HG03103 (cell line): ENCODE measurements at regions not wholly inside any gene's neighbourhood (a gene's known extent, or its start where the extent isn't known, plus 50 kb on each side); places are given as distances from the start of the nearest gene placed in this dataset.
A peak's percentile ranks its signal among the peaks of the same experiment; 100 is the strongest.

Experiments used
- ATAC-seq: cut with Tn5 transposase; IDR thresholded peaks from one replicate; pipeline ENCODE4 v1.9.1; 2021; ENCODE audit warnings: low read depth; ENCODE audit not compliant: unreplicated experiment

DNA sequence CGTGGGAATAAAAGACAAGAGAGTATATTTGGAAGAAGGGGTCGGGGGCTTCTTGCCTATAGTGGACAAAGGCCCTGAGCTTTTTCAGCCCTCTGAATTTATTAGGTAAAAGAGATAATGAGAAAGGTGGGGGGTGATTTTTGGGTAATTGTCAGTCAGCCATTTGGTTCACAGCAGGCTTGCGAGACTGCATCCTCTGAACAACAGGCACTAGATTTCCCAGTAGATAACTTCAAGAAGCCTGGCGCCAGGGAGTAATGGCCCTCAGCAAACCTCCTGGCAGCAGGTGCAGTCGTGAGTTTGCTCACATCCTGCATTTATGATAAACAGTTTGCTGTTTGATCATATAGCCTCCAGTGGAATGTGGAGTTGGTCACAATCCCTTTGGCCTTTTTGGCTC lies 609.0 kb downstream of the DHX35 start:
- no peak for ATAC-seq

DNA sequence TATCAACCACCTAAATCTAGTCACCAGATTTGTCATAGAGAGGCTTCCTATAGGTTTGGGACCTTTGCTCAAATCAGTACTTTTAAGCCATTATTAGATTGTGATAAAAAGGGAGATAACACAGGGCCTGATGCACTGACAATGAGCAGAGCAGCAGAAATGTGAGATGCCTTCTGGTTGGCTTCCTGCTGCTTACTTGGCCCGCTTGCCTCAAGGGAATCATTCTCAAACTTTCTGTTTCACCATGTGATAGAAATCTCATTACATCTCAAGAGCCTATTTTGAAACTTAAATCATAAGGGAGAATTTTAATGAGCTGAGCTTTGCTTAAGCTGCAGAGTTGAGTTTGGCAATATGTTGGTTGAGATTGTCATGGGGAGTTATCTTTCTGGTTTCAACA lies 606.0 kb downstream of the DHX35 start:
- peak; percentile 73 for ATAC-seq

DNA sequence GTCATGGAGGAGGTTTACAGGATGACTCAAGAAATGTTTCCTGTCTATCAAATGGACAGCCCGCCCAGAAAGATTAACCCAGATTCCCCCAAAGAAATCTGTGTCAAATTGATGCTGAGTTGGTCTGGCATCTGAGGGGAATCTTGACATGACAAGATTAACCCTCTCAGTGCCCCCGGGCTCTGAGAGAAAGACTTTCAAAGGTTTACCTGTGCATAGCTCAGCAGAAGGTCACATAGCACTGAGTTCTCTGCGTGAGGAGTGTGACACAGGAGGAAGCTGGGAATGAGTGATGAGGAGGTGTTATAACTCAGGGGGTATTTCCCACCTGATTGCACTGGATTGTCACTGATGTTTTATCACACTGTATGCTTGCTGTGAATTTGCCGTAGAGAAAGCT lies 601.2 kb downstream of the DHX35 start:
- ATAC-seq = peak; percentile 58

DNA sequence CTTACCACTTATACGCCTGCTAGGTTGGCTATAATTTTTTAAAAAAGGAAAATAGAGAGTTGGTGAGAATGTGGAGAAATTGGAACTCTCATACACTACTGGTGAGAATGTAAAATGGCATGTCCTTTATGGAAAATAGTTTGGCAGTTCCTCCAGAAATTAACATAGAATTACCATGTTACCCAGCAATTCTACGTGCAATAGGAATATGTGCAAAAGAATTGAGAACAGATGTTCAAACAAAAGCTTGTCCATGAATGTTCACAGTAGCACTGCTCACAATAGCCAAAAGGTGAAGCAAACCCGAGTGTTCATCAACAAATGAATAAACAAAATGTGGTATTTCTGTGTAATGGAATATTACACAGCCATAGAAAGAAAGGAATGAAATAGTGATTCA lies 592.2 kb downstream of the DHX35 start:
- ATAC-seq = no peak

DNA sequence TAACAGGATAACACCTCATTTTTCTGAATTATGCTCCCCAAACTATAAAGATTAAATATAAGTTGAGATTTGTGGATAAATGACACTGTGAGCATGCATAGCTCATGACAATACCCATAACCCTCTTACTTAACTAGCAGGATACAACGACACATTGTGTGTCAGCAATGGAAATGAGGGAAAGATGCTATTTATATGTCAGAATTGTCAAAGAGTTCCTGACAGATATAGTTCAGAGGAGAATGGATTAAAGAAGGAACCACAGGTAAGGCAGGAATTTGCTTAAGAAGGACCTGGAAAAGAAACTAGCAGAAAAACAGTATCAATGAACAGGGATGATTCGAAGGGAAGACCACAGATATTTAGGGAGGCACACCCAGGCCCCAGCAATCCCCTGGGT lies 591.0 kb downstream of the DHX35 start:
- no peak for ATAC-seq

DNA sequence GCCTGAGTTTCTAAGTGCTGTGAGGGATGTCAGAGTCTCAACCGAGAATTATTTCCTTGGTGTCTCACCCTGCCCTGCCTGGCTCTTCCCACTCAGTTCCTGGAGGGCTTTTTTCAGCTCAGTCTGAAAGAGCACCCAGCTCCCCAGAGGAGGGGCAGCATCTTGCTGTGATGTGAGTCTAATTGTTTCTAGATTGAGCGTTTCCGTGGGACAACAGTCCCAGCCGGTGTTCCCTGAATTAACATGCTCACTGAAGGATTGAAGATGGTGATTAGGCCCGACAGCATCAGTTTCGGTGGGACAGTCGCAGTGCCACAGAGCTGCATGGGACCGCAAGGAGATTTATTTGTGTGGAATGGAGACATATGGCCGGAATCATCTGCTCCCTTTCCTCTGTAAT lies 587.6 kb downstream of the DHX35 start:
- no peak for ATAC-seq

DNA sequence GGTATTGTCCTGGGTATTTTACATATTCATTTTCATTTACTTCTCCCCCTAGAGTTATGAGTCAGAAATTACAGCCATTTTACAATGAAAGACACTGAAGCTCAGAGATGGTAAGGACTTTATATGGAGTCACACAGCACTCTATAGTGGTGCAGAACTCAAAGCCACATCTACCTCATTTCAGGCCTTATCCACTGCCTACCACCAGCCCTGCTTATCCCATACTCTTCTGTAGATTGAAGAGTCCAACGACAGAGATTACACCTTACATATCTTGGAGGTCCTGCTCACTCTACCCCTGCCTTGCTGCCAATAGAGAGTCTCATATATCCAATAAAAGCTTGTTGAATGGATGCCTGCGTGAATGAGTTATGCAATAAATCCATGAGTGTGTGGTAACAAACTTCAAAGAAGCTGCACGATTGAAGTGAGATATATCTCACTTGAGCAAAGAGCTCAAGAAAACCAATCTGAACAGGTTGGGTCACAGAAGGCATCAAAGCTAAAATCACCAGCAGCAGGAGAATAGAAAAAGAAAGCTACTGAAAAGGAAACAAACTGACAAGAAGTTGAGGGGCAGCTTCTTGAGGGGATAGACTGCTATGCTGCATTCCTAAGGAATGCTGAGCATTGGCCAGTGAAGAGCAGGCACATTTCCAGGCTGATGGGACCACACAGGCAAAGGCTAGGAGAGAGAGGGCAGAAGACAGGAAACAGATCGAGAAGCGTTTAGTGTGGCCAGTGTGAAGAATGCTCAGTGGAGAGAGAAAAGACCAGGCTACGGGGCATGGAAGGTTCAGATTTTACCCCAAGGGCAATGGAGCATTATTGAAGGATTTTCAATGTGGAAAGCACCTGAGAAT lies 585.6 kb downstream of the DHX35 start:
- ATAC-seq = no peak

DNA sequence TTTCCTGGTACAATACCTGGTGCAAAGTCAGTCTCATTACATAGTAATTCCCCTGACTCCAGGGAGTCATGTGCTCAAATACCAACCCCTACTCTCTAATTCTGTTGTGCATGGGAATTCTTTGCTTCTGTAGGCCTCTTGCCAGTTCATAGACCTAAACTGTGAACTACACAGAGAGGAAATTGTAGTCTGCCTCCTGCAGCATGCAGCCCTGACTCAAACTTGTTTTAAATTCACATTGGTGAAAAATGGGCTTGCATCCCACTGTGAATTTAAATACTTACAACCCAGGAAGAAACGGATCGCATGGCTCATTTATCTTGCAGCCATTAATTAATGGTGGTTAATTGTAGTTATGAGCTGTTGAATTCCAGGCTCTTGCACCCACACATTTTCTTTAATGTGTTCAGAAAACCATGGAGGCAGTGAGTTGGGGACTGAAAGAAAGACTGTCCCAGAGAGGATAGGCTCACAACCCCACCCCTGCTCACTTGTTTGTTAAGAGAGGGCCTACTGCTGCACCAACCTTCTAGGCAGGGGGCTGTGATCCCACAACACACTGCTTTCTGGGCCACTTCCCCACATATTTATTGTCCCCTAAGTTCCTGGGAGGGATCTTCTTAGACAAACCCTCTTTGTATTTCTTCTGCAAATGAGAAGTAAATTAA lies 579.1 kb downstream of the DHX35 start:
- ATAC-seq = no peak

DNA sequence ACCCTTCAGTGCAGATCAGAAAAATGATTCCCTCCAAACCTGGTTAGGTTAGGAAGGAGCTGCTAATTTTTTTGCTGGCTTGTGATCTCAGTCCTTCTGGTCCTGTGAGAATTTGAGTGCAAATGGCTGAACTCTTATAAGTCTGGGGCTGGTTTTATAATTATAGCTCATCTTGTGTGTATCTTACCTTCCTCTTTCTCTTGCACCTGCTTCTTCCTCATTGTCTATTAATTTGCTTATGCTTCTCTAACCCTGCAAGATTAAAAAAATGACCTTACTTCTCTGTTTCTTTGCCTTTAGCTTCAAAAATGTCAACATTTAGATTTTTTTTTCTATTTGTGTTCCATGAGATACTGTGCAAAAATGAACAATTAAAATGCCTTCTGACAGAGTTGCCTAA lies 576.2 kb downstream of the DHX35 start:
- no peak for ATAC-seq

DNA sequence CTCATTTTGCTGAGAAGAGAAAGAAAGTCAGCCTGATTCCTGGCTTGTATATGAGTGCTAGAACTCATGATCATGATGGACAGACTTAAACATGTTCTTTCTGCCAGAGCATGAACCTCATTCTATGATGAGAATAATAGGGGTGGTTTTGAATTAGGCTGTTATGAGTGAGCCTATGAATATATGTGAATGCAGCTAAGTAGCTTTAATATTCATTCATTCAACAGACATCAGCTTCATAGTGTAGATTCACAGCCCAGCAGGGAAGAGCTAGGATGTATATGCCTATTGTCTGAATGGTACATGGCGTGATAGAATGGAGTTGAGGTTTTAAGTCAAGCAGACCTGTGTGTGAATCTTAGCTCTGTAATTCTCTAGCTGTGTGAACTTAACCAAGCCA lies 573.2 kb downstream of the DHX35 start:
- no peak for ATAC-seq

DNA sequence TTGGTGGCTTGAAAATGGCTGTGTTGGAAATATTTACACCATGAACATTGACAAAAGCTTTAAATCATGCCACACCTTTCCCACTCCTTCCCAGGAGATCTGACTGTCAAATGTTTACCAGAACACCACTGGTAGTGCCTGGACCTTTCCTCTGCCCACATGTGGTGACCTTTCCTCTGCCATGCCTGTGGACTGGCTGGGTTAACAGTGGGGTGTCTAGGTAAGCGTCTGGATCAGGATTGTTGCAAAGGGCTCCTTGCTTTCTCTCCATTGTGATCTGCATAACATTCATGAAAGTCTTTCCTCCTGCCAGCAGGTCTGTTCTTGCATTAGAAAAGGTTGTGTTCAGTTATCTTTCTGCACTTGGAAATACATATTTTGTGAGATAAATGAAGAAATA lies 572.7 kb downstream of the DHX35 start:
- no peak for ATAC-seq

DNA sequence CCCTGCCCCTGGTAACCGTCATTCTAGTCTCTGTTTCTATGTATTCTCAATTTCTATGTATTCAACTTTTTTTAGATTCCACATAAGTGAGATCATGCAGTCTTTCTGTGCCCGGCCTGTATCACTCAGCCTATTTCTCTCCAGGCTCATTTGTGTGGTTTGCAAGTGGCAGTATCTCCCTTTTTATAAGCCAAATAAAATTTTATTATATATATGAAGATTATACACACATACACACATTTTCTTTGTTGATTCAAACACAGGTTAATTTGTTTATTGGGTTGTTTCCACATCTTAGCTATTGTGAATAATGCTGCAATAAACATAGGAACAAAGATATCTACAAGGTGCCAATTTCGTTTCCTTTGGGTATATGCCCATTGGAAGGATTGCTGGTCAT lies 571.7 kb downstream of the DHX35 start:
- no peak for ATAC-seq

DNA sequence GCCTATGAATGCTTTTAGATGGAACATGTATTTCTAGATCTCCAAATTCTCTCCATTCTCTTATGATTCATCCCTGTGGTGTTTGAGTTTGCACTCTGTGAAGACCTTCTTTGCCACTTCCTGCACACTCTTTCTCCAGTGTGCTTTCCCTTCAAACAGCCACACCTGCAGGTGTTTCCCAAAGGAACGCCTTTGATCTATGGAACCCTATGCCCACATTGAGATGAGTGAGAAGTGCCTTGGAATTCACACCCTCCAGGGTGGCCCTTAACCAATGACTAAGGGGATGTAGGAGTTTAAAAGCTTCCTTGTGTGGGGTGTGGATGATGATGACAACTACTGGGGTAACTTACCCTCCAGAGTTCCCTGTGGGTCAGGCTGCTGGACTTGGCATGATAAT lies 570.1 kb downstream of the DHX35 start:
- ATAC-seq = no peak

DNA sequence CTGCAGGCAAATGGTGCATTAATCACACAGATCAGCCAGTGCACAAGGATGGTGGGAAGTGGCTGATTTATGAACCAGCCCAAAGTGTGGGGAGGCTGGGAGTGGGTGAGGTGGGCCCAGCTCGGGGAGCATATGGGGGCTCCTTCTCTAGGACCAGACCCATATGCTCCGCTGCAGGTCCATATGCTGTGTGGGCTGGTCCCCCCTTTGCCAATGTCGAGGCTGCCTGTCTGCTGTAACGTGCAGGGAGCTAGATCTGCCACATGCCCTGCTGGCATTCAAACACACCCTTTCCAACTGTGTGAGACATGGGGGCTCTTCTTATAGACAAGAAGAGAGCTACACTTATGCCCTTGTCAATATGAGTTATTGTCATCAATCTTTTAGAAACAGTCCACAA lies 566.3 kb downstream of the DHX35 start:
- no peak for ATAC-seq

DNA sequence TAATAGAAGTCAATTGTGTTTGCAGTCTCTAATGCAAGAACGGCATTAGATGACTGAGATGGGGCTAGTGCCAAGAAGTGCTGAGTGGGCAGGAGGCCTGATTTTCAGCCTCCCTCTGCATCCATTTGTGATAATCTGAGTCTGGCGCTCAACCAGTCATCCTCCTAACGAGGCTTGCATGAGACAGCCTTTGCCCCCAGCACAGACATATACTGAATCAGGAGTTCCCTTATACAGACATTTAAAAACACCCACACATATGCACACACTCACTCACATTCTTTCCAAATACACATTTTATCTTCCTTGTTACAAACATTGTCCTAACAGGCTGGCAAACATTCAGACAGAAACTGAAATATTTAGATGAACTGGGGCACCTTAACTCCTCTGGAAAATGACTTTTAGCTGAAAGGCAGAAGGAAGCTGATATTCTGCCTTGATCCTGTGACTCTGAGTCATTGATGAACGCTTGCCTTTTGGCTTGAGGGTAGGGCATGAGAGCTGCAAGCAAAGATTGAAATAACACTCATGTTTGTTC lies 562.3 kb downstream of the DHX35 start:
- no peak for ATAC-seq

DNA sequence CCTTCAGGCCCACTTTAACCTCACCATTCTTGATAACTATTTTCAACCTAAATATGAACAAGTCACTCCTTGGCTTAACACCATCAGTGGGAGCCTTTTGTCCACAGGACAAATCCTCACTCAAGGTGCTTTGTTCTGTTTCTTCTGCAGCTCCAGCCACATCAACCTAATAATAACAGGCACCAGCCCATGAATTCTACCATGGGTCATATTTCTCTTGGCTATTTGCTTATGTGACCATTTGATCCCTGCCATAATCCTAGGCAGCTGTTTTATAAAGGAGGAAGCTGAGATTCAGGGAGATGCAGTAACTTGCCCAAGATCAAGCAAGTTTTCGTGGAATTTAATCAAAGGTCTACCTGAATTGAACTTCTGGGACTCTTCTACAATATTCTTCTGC lies 561.3 kb downstream of the DHX35 start:
- no peak for ATAC-seq

DNA sequence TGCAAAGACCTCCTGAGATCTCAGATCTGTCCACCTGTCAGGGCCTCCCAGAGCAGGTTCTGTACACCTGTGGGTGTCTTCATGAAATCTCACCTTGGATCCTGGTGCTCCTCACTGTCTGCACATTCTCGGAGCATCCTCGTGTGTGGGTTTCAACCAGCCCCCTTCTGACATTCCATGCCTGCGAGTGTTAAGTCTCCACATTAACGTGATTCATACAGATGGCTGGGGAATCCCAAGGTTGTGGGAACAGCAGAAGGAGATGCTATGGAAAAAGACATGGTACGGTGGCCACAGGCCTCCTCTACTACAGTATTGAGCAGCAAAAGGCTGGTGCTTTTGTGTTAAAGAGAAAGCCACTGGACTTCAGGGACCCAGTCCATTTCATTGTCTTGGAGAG lies 556.5 kb downstream of the DHX35 start:
- no peak for ATAC-seq

DNA sequence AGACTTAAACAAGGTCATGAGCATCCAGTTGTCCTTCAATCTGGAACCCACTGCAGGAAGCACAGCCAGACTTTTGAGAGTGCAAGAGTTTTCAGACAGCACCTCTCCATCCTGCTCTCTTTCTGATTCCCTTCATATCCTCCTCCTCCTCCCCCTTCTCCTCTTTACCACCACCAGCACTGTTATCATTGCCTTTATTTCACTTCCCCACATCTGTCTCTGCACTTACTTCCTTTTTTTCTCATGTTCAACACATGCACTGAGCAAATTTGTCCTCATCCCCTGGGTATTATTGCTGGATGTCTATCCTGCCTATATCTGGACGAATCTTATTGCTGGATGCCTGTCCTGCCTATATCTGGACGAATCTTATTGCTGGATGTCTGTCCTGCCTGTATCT lies 554.8 kb downstream of the DHX35 start:
- no peak for ATAC-seq

DNA sequence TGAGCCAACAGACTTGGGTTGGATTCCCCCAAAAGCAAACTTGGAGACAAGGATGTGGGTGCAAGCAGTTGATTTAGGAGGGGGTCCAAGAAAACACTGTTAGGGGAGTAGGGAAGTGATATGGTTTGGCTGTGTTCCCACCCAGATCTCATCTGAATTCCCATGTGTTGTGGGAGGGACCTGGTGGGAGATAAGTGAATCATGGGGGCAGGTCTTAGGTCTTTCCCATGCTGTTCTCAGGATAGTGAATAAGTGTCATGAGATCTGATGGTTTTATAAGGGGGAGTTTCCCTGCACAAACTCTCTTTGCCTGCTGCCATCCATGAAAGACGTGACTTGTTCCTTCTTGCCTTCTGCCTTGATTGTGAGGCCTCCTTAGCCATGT lies 542.6 kb downstream of the DHX35 start:
- ATAC-seq = no peak

DNA sequence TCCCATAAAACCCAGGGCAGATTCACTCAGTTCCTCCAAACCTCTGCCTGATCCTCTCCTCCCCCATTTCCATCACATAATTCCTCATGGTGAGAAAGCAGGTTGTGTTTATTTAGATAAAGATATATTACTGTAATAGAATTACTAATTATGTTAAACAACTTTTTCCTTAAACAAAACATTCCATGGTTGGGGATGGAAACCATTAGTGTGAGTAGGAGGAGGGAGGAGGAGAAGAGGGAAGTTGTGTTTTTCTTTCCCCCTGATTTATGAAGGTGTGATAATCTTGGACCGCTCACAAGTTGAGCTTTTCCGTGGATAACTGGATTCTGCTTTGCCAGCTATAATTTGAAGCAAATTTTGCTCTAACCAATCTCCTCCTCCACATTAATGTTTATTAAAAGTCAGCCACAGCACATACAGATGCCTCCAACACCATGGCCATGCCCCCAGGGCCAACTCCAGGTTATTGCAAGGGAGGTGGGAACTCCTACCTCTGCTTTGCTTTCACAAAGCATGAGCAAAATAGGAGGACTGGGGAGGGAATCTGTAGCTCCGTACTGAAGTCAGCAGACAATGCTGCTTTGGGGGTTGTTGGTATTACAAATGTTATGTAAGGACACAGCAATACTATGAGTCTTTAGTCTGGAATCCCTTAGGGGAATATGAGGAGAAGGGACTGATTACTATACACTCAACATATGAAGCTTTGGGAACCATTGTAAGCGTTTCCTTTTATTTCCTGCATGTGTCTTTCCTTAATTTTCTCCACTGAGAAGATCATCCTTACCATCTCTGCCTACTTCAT lies 542.0 kb downstream of the DHX35 start:
- ATAC-seq = no peak

DNA sequence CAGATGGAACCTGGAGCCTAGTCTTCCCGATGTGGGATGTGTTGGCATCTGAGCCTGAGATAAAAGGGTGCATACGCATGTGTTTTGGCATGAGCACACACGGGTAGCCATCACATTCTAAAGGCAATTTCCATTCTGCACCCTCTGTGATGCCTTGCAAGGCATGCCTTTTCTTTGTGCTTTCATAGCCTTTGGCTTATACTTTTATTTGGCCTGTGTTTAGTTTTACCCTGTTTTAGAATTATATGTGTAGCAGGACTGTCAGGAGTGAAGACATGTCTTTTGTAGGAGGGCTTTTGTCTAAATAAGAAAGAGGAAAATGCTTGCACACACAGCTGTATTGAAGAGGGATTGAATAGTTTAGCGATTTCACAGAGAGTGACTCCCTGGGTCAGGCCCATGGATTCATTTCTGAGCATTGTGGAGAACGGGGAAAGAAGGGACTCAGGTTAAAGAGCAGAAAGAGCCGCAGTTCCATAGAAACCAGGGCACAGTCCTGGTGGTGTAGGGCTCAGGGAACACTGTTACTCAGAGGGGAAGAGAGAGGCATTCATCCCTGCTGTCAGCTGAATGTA lies 530.2 kb downstream of the DHX35 start:
- ATAC-seq = no peak
